PFSK-1 (cell line): ENCODE measurements at regions not wholly inside any gene's neighbourhood (a gene's known extent, or its start where the extent isn't known, plus 50 kb on each side); places are given as distances from the start of the nearest gene placed in this dataset.

Source experiments
- POLR2AphosphoS5 ChIP-seq: IDR thresholded peaks from 2 replicates; pipeline ENCODE4 v1.6.1; 2012; ENCODE audit warnings: low read depth, mild to moderate bottlenecking, control low read depth, low read length, moderate library complexity
- REST ChIP-seq, 2 experiments: IDR thresholded peaks; 2 replicates each; pipeline versions ENCODE4 v1.6.1 to v1.8.0; 2011 to 2012; ENCODE audit warnings: low read depth in 2 of 2, low read length in 2 of 2, control low read depth in 1 of 2, inconsistent platforms in 1 of 2, mild to moderate bottlenecking in 1 of 2, moderate library complexity in 1 of 2; ENCODE audit not compliant: insufficient read depth in 1 of 2
- TAF1 ChIP-seq: IDR thresholded peaks from 2 replicates; pipeline ENCODE4 v1.6.1; 2012; ENCODE audit warnings: low read length, control low read depth, borderline replicate concordance; ENCODE audit not compliant: insufficient read depth

GRCh38 chr2:129548880-129549279 is 430.6 kb upstream of the RAB6C start:
- TF ChIP-seq TAF1 (no peak), REST (IDR thresholded peaks at IDR 0.05; ENCODE audit: insufficient read depth in 1 of 2, low read depth in 2 of 2, low read length in 2 of 2) (no peak), POLR2AphosphoS5 (no peak)
